ENCODE measurements at regions not wholly inside any gene's neighbourhood (a gene's known extent, or its start where the extent isn't known, plus 50 kb on each side); places are given as distances from the start of the nearest gene placed in this dataset.
"Not testable (repeated sequence)": the region's sequence is repeated elsewhere in the genome, so short reads cannot be mapped to it uniquely, and the experiment has no call there.

DNA sequence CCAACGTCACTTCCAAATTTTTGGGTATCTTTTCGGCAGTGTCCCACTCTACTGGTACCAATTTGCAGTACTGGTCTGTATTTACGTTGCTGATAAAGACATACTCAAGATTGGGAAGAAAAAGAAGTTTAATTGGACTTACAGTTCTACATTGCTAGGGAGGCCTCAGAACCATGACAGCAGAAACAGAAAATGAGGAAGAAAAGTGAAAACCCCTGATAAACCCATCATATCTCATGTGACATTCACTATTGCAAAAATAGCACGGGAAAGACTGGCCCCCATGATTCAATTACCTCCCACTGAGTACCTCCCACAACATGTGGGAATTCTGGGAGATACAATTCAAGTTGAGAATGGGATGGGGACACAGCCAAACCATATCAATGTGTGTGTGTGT is 364.0 kb upstream of the KCND2 start:
- TF ChIP-seq, protein P1, sequence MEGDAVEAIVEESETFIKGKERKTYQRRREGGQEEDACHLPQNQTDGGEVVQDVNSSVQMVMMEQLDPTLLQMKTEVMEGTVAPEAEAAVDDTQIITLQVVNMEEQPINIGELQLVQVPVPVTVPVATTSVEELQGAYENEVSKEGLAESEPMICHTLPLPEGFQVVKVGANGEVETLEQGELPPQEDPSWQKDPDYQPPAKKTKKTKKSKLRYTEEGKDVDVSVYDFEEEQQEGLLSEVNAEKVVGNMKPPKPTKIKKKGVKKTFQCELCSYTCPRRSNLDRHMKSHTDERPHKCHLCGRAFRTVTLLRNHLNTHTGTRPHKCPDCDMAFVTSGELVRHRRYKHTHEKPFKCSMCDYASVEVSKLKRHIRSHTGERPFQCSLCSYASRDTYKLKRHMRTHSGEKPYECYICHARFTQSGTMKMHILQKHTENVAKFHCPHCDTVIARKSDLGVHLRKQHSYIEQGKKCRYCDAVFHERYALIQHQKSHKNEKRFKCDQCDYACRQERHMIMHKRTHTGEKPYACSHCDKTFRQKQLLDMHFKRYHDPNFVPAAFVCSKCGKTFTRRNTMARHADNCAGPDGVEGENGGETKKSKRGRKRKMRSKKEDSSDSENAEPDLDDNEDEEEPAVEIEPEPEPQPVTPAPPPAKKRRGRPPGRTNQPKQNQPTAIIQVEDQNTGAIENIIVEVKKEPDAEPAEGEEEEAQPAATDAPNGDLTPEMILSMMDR (conservative IDR thresholded peaks at IDR 0.05; ENCODE audit: low read depth, low read length) = no peak
- H3K4me3 ChIP-seq (ENCODE audit: low read length) = no peak overlapping the region
- DNase-seq (ENCODE audit: low read depth) = no peak

DNA sequence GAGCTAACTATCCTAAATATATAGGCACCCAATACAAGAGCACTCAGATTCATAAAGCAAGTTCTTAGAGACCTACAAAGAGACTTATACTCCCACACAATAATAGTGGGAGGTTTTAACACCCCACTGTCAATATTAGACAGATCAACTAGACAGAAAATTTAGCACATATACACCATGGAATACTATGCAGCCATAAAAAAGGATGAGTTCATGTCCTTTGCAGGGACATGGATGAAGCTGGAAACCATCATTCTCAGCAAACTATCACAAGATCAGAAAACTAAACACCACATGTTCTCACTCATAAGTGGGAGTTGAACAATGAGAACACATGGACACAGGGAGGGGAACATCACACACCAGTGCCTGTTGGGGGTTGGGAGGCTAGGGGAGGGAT is 358.9 kb upstream of the KCND2 start:
- H3K4me3 ChIP-seq (ENCODE audit: low read length); DNase-seq (ENCODE audit: low read depth): not testable (repeated sequence)

DNA sequence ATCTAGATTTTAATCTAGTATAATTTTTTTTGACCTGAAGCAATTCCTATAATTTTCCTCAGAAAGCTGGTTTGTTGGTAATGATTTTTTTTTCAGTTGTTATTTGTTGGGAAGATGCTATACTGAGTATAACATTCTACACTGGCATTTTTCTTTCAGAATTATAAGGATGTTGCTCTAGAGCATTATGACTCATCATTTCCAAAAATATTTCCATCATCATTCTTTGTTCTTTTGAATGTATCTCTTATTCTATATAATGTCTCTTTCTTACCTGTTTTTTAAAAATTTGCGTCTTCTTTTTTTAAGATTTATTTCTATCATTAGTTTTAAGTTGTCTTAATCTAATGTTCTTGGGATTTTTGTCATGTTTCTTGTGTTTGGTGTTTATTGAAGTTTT is 356.5 kb upstream of the KCND2 start:
- TF ChIP-seq, protein P1 (conservative IDR thresholded peaks at IDR 0.05; ENCODE audit: low read depth, low read length) = no peak
- DNase-seq (ENCODE audit: low read depth) = no peak
- H3K4me3 ChIP-seq (ENCODE audit: low read length) = no peak overlapping the region

DNA sequence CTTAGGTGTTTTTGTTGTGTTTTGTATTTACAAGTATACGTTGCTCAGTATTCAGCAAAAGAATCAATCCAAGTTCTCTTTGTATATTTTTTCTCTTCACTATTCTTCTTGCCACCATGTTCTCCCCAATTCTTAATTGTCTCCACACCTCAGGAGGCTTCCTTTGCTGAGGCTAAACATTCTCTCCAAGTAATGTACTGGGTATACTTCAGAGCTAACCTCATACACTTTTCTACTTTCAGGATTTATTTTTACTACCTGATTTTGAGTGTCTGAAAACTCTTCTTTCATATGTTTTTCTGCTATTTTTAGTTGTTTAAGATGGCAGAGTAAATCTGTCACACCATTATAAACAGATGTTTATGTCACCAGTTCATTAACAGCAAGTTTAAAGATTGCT is 354.8 kb upstream of the KCND2 start:
- DNase-seq (ENCODE audit: low read depth) = no peak
- TF ChIP-seq, protein P1 (conservative IDR thresholded peaks at IDR 0.05; ENCODE audit: low read depth, low read length) = no peak
- no peak overlapping the region for H3K4me3 ChIP-seq (ENCODE audit: low read length)

DNA sequence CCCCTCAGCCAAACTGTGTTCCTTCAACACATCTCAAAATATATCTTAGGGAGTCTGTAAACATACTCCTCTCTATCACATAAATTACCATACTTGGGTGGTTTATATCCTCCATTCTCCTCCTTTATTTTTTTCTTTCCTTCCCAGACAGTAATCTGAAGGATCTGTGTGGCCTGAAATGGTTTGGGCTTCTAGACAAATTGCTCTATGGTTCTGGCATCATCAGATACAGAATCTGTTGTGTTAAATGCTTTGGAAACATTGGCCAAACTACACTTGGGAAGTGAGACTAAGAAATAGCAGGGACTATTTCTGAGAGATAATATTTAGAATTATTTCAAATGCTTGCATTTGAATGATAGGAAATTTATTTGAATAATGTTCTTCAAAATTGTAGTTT is 353.0 kb upstream of the KCND2 start:
- no peak for DNase-seq (ENCODE audit: low read depth)
- no peak overlapping the region for H3K4me3 ChIP-seq (ENCODE audit: low read length)
- TF ChIP-seq, protein P1 (conservative IDR thresholded peaks at IDR 0.05; ENCODE audit: low read depth, low read length) = no peak

DNA sequence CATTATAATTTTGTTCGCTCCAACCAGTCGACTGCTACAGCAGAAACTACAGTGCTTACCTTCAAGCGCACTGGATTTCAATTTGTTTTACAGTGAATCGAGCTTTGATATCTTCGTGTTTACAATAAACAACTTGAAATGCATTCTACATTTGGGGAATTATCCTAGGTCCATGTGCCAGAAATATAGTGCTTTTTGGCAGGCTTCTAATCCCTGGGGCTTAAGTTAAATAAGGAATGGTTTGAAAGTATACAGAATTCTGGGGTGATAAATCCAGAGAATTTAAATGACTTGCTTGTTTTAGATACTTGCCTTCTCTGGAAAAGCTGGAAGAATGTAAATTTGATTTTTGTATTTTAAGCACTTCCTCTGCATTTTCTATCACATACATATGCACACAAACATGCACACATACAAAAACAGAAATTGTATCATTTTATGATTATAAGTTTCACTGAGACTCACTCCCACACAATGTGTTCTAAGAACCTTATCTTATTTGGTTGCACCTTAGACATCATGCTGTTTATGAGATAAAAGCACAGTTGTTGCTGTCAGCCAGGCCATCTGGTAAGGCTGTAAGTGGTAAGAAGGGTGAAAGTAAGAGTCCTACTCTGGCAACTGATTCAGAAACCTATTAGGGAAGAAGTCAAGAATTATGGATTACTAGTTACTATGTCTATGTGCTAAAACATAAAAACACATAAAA is 347.2 kb upstream of the KCND2 start:
- DNase-seq (ENCODE audit: low read depth) = no peak
- H3K4me3 ChIP-seq (ENCODE audit: low read length) = no peak overlapping the region
- TF ChIP-seq, protein P1 (conservative IDR thresholded peaks at IDR 0.05; ENCODE audit: low read depth, low read length) = no peak

DNA sequence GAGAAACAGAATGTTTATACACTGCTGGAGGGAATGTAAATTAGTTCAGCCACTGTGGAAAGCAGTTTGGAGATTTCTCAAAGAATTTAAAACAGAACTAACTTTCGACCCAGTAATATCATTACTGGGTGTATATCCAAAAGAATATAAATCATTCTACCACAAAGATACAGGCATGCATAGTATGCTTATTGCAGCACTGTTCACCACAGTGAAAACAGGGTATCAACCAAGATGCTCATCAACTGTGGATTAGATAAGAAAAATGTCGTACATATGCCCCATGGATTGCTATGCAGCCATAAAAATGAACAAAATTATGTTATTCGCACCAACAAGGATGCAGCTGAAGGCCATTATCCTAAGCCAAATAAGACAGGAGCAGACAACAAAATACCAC is 343.1 kb upstream of the KCND2 start:
- DNase-seq (ENCODE audit: low read depth) = no peak
- no peak overlapping the region for H3K4me3 ChIP-seq (ENCODE audit: low read length)
- TF ChIP-seq, protein P1 (conservative IDR thresholded peaks at IDR 0.05; ENCODE audit: low read depth, low read length) = no peak

Measured in retinal pigment epithelial cell (primary cell).